Type B pancreatic cell (in vitro differentiated cells): ENCODE measurements at regions not wholly inside any gene's neighbourhood (a gene's known extent, or its start where the extent isn't known, plus 50 kb on each side); places are given as distances from the start of the nearest gene placed in this dataset.

Experiments used
- DNase-seq: peaks from one replicate; pipeline ENCODE4 v3.0.0; 2021; ENCODE audit warnings: mixed read lengths; ENCODE audit not compliant: unreplicated experiment; ENCODE audit errors: extremely low spot score
- H3K27ac Mint-ChIP-seq: 2 replicates; pipeline ENCODE4 v1.8.0; 2021; ENCODE audit warnings: mild to moderate bottlenecking, mixed read lengths
- H3K27me3 Mint-ChIP-seq: 2 replicates; pipeline ENCODE4 v1.8.0; 2021; ENCODE audit warnings: mixed read lengths
- H3K36me3 Mint-ChIP-seq: 2 replicates; pipeline ENCODE4 v1.8.0; 2021; ENCODE audit warnings: mixed read lengths
- H3K4me1 Mint-ChIP-seq: one replicate; pipeline ENCODE4 v1.8.0; 2021; ENCODE audit warnings: mixed read lengths; ENCODE audit not compliant: unreplicated experiment
- H3K4me3 Mint-ChIP-seq: 2 replicates; pipeline ENCODE4 v1.8.0; 2021; ENCODE audit warnings: mild to moderate bottlenecking, mixed read lengths
- H3K9me3 Mint-ChIP-seq: 2 replicates; pipeline ENCODE4 v1.8.0; 2021; ENCODE audit warnings: mixed read lengths
- CTCF ChIP-seq: fragments of 200-600 bp; sonication (generic); conservative IDR thresholded peaks from 2 replicates; pipeline ENCODE4 v1.5.0; 2021; ENCODE audit warnings: antibody characterized with exemption, mild to moderate bottlenecking

- H3K27me3 Mint-ChIP-seq, result peaks cover 3% of the 10 kb centered on the region
- H3K27ac Mint-ChIP-seq, result no peak overlapping the region
- no peaks in the 10 kb centered on the region for H3K4me1 Mint-ChIP-seq
- DNase-seq, result no peak
- no peaks in the 10 kb centered on the region for H3K36me3 Mint-ChIP-seq
- TF ChIP-seq CTCF, result no peak
- no peak overlapping the region for H3K4me3 Mint-ChIP-seq
- H3K9me3 Mint-ChIP-seq, result no peaks in the 10 kb centered on the region
Observed at GRCh38 chr6:131450861-131451260, 122.2 kb upstream of the ARG1 start.

- Mint-ChIP-seq H3K27ac (no peak overlapping the region), H3K36me3 (no peaks in the 10 kb centered on the region), H3K4me1 (no peaks in the 10 kb centered on the region), H3K9me3 (no peaks in the 10 kb centered on the region), H3K27me3 (peaks cover 3% of the 10 kb centered on the region), H3K4me3 (no peak overlapping the region)
- TF ChIP-seq CTCF, result no peak
- no peak for DNase-seq
Observed at GRCh38 chr6:131451321-131452144, 121.5 kb upstream of the ARG1 start.

GRCh38 chr6:131453803-131454202 is 119.2 kb upstream of the ARG1 start:
- no peaks in the 10 kb centered on the region for H3K4me1 Mint-ChIP-seq
- H3K27ac Mint-ChIP-seq, result no peak overlapping the region
- peaks cover 6% of the 10 kb centered on the region for H3K27me3 Mint-ChIP-seq
- DNase-seq, result no peak
- H3K4me3 Mint-ChIP-seq, result no peak overlapping the region
- no peaks in the 10 kb centered on the region for H3K36me3 Mint-ChIP-seq
- peaks cover 3% of the 10 kb centered on the region for H3K9me3 Mint-ChIP-seq
- TF ChIP-seq CTCF, result no peak

GRCh38 chr6:131456565-131456964 is 116.5 kb upstream of the ARG1 start:
- DNase-seq, result no peak
- H3K27me3 Mint-ChIP-seq, result peaks cover 7% of the 10 kb centered on the region
- H3K4me3 Mint-ChIP-seq, result no peak overlapping the region
- peaks cover 10% of the 10 kb centered on the region for H3K4me1 Mint-ChIP-seq
- H3K36me3 Mint-ChIP-seq, result no peaks in the 10 kb centered on the region
- H3K27ac Mint-ChIP-seq, result no peak overlapping the region
- H3K9me3 Mint-ChIP-seq, result peaks cover 4% of the 10 kb centered on the region
- no peak for TF ChIP-seq CTCF

GRCh38 chr6:131459005-131459404 is 114.0 kb upstream of the ARG1 start:
- no peak overlapping the region for H3K27ac Mint-ChIP-seq
- no peak for DNase-seq
- H3K4me3 Mint-ChIP-seq, result no peak overlapping the region
- no peak for TF ChIP-seq CTCF
- H3K9me3 Mint-ChIP-seq, result peaks cover 4% of the 10 kb centered on the region
- peaks cover 10% of the 10 kb centered on the region for H3K27me3 Mint-ChIP-seq
- H3K36me3 Mint-ChIP-seq, result no peaks in the 10 kb centered on the region
- H3K4me1 Mint-ChIP-seq, result peaks cover 10% of the 10 kb centered on the region
